ENCODE measurements at regions not wholly inside any gene's neighbourhood (a gene's known extent, or its start where the extent isn't known, plus 50 kb on each side); places are given as distances from the start of the nearest gene placed in this dataset.

- Mint-ChIP-seq H3K36me3 (ENCODE audit: low read depth) (no peaks in the 10 kb centered on the region), H3K4me3 (no peak overlapping the region), H3K9me3 (peaks cover 14% of the 10 kb centered on the region), H3K4me1 (ENCODE audit: low read depth) (no peaks in the 10 kb centered on the region), H3K27ac (no peak overlapping the region), H3K27me3 (ENCODE audit: insufficient read depth) (peaks cover 2% of the 10 kb centered on the region)
- intact Hi-C loops (cut with micrococcal nuclease) = no loop called here
- no peak for DNase-seq (ENCODE audit: low spot score)
These were observed 975.7 kb upstream of the RBFOX1 start for GRCh38 chr16:6356911-6357310.

- Mint-ChIP-seq H3K36me3 (ENCODE audit: low read depth) (no peaks in the 10 kb centered on the region), H3K4me3 (no peak overlapping the region), H3K4me1 (ENCODE audit: low read depth) (no peaks in the 10 kb centered on the region), H3K27me3 (ENCODE audit: insufficient read depth) (no peaks in the 10 kb centered on the region), H3K9me3 (peaks cover 20% of the 10 kb centered on the region), H3K27ac (no peak overlapping the region)
- DNase-seq (ENCODE audit: low spot score) = no peak
- intact Hi-C loops (cut with micrococcal nuclease) = no loop called here
These were observed 982.9 kb upstream of the RBFOX1 start for GRCh38 chr16:6349725-6350124.

GRCh38 chr16:6345090-6345489, 987.6 kb upstream of the RBFOX1 start:
- no peak for DNase-seq (ENCODE audit: low spot score)

GRCh38 chr16:6343157-6343556, 989.5 kb upstream of the RBFOX1 start:
- Mint-ChIP-seq H3K4me1 (ENCODE audit: low read depth) (no peaks in the 10 kb centered on the region), H3K27me3 (ENCODE audit: insufficient read depth) (no peaks in the 10 kb centered on the region), H3K36me3 (ENCODE audit: low read depth) (no peaks in the 10 kb centered on the region), H3K4me3 (no peak overlapping the region), H3K9me3 (peaks cover 45% of the 10 kb centered on the region), H3K27ac (no peak overlapping the region)
- intact Hi-C loops (cut with micrococcal nuclease) = no loop called here
- DNase-seq (ENCODE audit: low spot score) = no peak

More at GRCh38 chr16:6345090-6345489, 987.6 kb upstream of the RBFOX1 start:
- H3K27me3 Mint-ChIP-seq (ENCODE audit: insufficient read depth) = no peaks in the 10 kb centered on the region
- no peak overlapping the region for H3K27ac Mint-ChIP-seq
- H3K9me3 Mint-ChIP-seq = peaks cover 40% of the 10 kb centered on the region
- no peaks in the 10 kb centered on the region for H3K4me1 Mint-ChIP-seq (ENCODE audit: low read depth)
- intact Hi-C loops (cut with micrococcal nuclease) = no loop called here
- H3K36me3 Mint-ChIP-seq (ENCODE audit: low read depth) = no peaks in the 10 kb centered on the region
- no peak overlapping the region for H3K4me3 Mint-ChIP-seq

GRCh38 chr16:6341981-6342380, 990.7 kb upstream of the RBFOX1 start:
- intact Hi-C loops (cut with micrococcal nuclease) = no loop called here
- Mint-ChIP-seq H3K9me3 (peaks cover 40% of the 10 kb centered on the region), H3K4me1 (ENCODE audit: low read depth) (no peaks in the 10 kb centered on the region), H3K36me3 (ENCODE audit: low read depth) (no peaks in the 10 kb centered on the region), H3K27ac (no peak overlapping the region), H3K27me3 (ENCODE audit: insufficient read depth) (no peaks in the 10 kb centered on the region), H3K4me3 (no peak overlapping the region)
- DNase-seq (ENCODE audit: low spot score) = no peak

GRCh38 chr16:6335072-6335471, 997.6 kb upstream of the RBFOX1 start:
- intact Hi-C loops (cut with micrococcal nuclease) = no loop called here
- no peak for DNase-seq (ENCODE audit: low spot score)
- Mint-ChIP-seq H3K4me1 (ENCODE audit: low read depth) (no peaks in the 10 kb centered on the region), H3K4me3 (no peak overlapping the region), H3K27ac (no peak overlapping the region), H3K9me3 (peaks cover 18% of the 10 kb centered on the region), H3K36me3 (ENCODE audit: low read depth) (no peaks in the 10 kb centered on the region), H3K27me3 (ENCODE audit: insufficient read depth) (no peaks in the 10 kb centered on the region)

GRCh38 chr16:6331770-6332169, 1000.9 kb upstream of the RBFOX1 start:
- Mint-ChIP-seq H3K36me3 (ENCODE audit: low read depth) (no peaks in the 10 kb centered on the region), H3K4me3 (no peak overlapping the region), H3K27ac (no peak overlapping the region), H3K9me3 (peaks cover 25% of the 10 kb centered on the region), H3K4me1 (ENCODE audit: low read depth) (no peaks in the 10 kb centered on the region), H3K27me3 (ENCODE audit: insufficient read depth) (no peaks in the 10 kb centered on the region)
- intact Hi-C loops (cut with micrococcal nuclease) = no loop called here
- no peak for DNase-seq (ENCODE audit: low spot score)

GRCh38 chr16:6317934-6318333, 1014.7 kb upstream of the RBFOX1 start:
- DNase-seq (ENCODE audit: low spot score) = no peak
- Mint-ChIP-seq H3K27ac (no peak overlapping the region), H3K27me3 (ENCODE audit: insufficient read depth) (no peaks in the 10 kb centered on the region), H3K36me3 (ENCODE audit: low read depth) (no peaks in the 10 kb centered on the region), H3K9me3 (peaks cover 11% of the 10 kb centered on the region), H3K4me3 (no peak overlapping the region), H3K4me1 (ENCODE audit: low read depth) (no peaks in the 10 kb centered on the region)
- intact Hi-C loops (cut with micrococcal nuclease) = no loop called here

GRCh38 chr16:6309271-6309670, 1023.4 kb upstream of the RBFOX1 start:
- DNase-seq (ENCODE audit: low spot score) = no peak
- intact Hi-C loops (cut with micrococcal nuclease) = no loop called here
- no peaks in the 10 kb centered on the region for H3K27me3 Mint-ChIP-seq (ENCODE audit: insufficient read depth)
- H3K4me1 Mint-ChIP-seq (ENCODE audit: low read depth) = no peaks in the 10 kb centered on the region
- no peak overlapping the region for H3K27ac Mint-ChIP-seq
- H3K9me3 Mint-ChIP-seq = peaks cover 13% of the 10 kb centered on the region
- H3K4me3 Mint-ChIP-seq = no peak overlapping the region
- H3K36me3 Mint-ChIP-seq (ENCODE audit: low read depth) = no peaks in the 10 kb centered on the region

GRCh38 chr16:6308176-6308575, 1024.5 kb upstream of the RBFOX1 start:
- no peak for DNase-seq (ENCODE audit: low spot score)
- Mint-ChIP-seq H3K36me3 (ENCODE audit: low read depth) (no peaks in the 10 kb centered on the region), H3K27me3 (ENCODE audit: insufficient read depth) (no peaks in the 10 kb centered on the region), H3K4me1 (ENCODE audit: low read depth) (no peaks in the 10 kb centered on the region), H3K4me3 (no peak overlapping the region), H3K27ac (no peak overlapping the region), H3K9me3 (peaks cover 12% of the 10 kb centered on the region)
- intact Hi-C loops (cut with micrococcal nuclease) = no loop called here

- Mint-ChIP-seq H3K36me3 (ENCODE audit: low read depth) (no peaks in the 10 kb centered on the region), H3K4me3 (no peak overlapping the region), H3K9me3 (peaks cover 30% of the 10 kb centered on the region), H3K27me3 (ENCODE audit: insufficient read depth) (no peaks in the 10 kb centered on the region), H3K27ac (no peak overlapping the region), H3K4me1 (ENCODE audit: low read depth) (no peaks in the 10 kb centered on the region)
- DNase-seq (ENCODE audit: low spot score) = no peak
- intact Hi-C loops (cut with micrococcal nuclease) = no loop called here
These were observed 1032.1 kb upstream of the RBFOX1 start for GRCh38 chr16:6300523-6300922.

GRCh38 chr16:6297666-6298410, 1034.8 kb upstream of the RBFOX1 start:
- Mint-ChIP-seq H3K4me3 (no peak overlapping the region), H3K4me1 (ENCODE audit: low read depth) (no peaks in the 10 kb centered on the region), H3K9me3 (peaks cover 48% of the 10 kb centered on the region), H3K36me3 (ENCODE audit: low read depth) (no peaks in the 10 kb centered on the region), H3K27me3 (ENCODE audit: insufficient read depth) (no peaks in the 10 kb centered on the region), H3K27ac (no peak overlapping the region)
- DNase-seq (ENCODE audit: low spot score) = no peak
- intact Hi-C loops (cut with micrococcal nuclease) = no loop called here

- H3K4me3 Mint-ChIP-seq = no peak overlapping the region
- H3K9me3 Mint-ChIP-seq = peaks cover 34% of the 10 kb centered on the region
- no peaks in the 10 kb centered on the region for H3K27me3 Mint-ChIP-seq (ENCODE audit: insufficient read depth)
- no peaks in the 10 kb centered on the region for H3K36me3 Mint-ChIP-seq (ENCODE audit: low read depth)
- intact Hi-C loops (cut with micrococcal nuclease) = no loop called here
- no peak overlapping the region for H3K27ac Mint-ChIP-seq
- H3K4me1 Mint-ChIP-seq (ENCODE audit: low read depth) = no peaks in the 10 kb centered on the region
- DNase-seq (ENCODE audit: low spot score) = no peak
These were observed 1046.5 kb upstream of the RBFOX1 start for GRCh38 chr16:6286176-6286575.

- Mint-ChIP-seq H3K27me3 (ENCODE audit: insufficient read depth) (no peaks in the 10 kb centered on the region), H3K36me3 (ENCODE audit: low read depth) (no peaks in the 10 kb centered on the region), H3K27ac (no peak overlapping the region), H3K9me3 (peaks cover 39% of the 10 kb centered on the region), H3K4me3 (no peak overlapping the region), H3K4me1 (ENCODE audit: low read depth) (no peaks in the 10 kb centered on the region)
- DNase-seq (ENCODE audit: low spot score) = no peak
- intact Hi-C loops (cut with micrococcal nuclease) = no loop called here
These were observed 1047.9 kb upstream of the RBFOX1 start for GRCh38 chr16:6284731-6285130.
